ENCODE measurements at regions not wholly inside any gene's neighbourhood (a gene's known extent, or its start where the extent isn't known, plus 50 kb on each side); places are given as distances from the start of the nearest gene placed in this dataset.

DNA sequence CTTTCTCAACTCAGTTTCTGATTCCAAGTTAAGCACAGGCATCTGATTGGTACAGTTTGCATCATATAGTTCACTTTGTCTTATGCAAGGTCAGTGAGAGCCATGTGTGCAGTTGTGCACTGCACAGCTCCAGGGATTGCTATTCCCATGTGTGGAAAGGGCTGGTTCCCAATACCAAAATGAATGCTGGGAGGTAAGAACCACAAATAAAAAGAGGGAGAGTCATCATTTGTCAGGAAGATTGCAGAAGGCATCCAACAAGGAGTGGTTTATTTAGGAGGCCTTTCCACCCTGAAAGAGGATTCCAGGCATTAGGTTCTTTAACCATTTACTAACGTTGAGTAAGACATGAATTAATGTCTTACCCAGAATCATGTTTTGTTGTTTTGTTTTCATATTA, 141.2 kb upstream of the ST6GAL2 start:
- no peak for DNase-seq

DNA sequence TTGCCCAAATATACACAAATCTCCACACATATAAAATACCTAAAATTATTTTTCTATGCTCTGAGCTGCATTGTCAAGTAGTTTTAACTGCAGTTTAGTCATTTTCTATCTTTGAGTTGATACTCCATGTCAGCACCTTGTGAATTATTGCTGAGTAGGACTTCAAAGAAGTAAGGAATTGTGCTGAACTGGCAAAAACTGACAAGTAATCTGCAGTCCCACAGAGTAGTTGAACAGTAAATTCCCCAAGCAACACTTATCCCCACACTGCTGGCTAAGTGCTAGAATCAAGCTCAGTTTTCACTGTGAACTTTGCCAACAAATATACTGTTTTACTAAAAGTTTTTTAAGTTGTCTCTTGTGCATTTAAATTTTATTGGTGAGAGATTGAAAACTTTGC, 141.8 kb upstream of the ST6GAL2 start:
- no peak for DNase-seq

DNA sequence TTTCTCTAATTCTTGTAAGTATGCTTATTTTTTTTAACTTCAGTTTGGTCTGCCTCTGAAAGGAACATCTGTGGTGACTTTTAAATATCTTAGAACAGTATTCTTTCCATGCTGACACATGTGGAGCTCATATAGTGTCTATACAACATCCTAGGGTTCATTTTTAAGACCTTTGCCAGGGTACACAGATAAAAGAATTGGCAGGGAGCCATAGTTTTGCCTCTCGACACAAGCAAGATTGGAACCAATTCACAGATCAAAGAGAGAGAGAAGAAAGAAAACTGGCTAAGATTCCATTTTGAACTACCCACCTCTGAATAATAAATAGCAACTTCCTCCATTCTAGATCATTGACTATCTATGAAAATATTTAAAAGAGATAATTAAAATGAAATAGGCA, 142.7 kb upstream of the ST6GAL2 start:
- DNase-seq, result no peak

DNA sequence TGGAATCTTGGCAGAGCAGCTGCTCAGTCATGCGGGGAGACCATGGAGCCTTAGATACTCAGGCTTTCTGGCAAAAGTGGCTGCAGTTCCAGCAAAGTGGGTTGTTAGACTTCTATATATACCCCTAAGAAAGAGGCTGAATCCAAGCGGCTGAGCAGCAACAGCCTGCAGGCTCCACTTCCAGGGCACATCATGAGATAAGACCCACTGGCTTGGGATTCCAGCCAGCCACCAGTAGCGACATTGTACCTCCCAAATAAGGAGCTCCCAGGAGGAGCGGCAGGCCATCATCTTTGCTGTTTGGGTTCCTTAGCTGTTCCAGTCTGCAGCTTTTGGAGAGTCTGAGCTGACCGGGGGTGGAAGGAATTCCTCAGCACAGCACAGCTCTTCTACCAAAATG, 150.3 kb upstream of the ST6GAL2 start:
- DNase-seq, result no peak

DNA sequence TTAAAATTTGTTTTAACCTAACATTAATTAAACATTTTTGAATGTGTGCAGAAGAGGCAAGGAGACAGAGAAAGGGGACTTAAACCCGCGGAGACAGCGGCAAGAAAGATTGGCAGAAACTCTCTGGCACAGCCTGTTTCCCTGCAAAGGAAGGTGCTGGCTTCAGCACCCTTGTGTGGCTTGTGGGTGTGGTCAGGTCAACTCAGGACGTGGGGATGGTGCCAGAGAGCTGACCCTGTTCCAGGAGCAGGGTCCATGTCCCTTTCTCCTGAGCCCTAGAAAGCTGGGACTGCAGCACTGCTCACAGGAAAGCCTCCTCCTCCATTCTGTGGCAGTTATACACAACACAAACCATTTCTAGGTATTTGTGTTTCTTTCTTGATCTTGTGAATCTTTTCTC, 176.2 kb upstream of the ST6GAL2 start:
- DNase-seq, result no peak

DNA sequence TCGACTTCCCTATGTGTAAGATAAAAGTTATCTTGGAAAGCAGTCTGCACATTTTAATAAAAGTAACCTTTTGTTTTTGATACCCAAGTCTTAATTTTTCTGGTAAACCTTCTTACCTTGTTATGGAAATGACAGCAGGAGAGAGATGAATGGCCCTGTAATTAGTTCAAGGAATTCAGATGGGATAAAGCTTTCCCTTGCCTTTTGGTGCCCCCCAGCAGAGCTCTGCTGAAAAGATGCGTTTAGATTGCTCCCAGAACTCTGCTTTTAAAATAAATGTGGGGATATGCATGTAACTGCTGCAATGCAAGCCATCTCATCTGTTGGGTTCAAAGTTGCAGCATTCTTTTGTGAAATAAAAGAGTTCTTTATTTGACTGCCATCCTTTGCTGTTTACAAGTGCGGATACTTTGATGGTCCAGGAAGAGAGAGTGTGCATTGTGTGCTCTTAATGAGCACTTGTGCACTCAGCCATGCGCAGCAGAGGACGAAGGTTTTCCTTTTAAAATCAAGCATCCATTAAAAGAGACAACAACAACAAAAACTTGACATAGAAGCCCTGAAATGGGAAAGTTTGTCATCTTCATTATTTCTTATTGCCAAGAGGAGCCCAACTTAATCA, 176.7 kb upstream of the ST6GAL2 start:
- no peak for DNase-seq

DNA sequence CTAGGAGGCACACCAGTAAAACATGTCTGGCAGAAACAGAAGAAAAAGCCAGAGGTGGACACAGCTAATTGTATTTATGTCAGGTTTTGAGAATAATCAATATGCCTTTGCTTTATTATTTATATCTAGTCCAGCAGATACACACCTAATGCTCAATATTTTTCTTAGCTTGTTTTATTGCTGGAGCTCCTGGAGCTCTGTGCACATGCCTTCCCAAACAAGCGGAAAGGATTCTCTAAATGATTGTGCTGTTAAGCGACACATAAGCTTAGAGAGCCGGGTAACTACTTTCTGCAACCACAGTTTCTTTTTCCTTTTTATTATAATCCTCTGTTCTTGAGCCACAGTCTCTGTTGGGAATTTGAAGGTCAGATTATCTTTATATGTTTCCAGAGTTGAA, 177.3 kb upstream of the ST6GAL2 start:
- no peak for DNase-seq

DNA sequence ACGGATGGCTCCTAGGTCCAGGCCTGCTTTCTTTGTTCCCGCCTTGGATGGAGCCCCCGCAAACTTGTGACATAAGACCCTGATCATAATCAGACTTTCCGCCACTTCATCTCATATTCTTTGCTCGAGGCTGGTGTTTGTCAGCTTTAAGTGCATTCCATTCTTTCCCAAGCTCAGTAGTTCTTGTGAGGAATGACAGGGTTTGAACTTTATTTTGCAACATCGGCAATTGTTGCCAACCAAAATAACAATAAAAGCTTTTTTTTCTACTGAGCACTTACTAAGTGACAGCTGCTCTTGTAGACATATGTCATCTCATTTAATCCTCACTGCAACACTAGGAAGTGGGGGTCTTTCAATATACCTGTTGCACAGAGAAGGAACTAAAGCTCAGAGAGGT, 178.8 kb upstream of the ST6GAL2 start:
- DNase-seq, result no peak

DNA sequence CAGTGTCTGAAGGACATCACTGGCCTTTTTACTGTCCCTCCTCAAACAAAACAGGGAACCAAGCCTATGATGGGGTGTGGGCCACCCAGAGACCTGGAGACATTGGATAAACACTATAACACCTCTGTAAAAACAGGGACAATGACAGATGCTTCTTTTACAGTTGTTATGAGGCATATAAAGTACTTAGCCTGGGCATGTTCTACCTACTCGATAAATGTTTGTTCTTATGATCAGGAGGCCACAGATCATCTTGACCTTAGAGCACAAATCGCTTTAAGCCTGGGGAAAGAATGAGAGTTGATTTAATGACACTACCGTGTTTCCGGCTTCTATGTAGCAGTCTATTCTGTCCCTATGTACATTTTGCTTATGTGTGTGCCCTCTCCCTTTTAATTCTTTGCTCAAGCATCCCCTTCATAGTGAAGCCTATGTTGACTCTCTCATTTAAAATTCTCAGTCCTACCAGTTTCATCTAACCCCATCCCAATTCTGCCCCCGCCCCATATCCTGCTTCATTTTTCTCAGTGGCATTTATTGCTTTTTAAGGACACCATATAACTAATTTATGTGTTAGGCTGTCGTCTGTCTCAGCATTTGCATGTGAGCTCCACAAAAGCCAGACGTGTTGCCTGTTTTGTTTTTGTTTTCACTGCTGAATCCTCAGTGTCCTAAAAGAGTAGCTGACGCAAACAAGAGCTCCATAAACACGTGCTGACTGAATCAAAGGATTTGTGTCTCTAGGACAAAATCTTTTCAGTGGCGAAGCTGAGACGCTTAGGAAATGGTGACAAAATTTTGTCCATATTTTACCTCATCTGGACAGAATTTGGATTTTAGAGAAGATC, 182.3 kb upstream of the ST6GAL2 start:
- no peak for DNase-seq

DNA sequence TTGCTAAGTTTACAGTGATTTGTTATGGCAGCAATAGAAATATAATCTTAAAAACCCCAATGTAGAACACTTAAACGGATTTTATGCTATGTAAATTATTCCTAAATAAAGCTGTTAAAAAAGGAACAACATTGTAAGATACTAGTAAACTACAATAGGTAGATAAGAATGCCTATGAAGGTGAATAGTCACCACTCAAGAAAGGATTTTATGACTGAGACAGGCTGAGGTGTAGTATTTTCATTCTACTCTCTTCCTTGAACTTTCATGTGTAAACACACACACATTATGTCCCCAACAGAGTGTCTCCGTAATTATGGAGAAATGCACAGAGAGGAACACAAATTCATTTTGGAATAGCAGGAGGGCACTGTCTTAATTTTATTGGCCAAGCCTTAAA, 183.9 kb upstream of the ST6GAL2 start:
- DNase-seq, result no peak

DNA sequence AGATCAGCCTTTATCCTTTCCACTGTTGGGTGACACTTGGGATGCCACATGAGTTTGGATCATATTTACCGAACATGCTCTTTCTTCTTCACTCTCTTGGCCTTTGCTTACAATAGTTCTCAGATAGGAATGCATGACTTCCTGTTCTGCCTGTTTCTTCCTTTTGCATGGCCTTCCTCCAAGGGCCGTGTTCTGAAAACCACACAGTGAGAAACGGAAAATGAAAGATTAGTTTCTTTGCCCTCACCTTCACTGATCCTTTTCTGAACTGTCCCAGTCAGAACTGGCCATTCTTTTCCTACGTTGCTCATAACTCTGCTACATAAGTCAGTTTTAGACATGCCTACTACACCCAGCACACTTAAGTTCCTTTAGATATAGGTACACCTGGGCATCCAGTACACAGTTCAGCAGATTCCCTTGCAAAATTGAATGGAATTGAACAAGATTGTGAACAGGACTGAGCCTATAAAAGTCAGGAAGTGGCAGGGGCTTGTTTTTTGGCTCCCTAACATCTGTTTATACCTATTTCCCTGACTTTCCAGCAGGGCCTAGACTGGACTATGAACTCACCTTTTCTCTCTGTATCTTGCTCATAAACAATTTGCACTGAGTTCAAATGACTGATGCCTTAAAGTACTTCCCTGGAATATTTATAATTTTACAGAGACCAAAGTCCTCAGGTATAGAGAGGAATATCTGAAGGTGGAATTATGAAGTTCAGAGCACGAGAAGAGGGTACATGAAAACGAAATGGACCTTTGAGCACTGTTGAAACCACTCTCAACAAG, 186.4 kb upstream of the ST6GAL2 start:
- no peak for DNase-seq

DNA sequence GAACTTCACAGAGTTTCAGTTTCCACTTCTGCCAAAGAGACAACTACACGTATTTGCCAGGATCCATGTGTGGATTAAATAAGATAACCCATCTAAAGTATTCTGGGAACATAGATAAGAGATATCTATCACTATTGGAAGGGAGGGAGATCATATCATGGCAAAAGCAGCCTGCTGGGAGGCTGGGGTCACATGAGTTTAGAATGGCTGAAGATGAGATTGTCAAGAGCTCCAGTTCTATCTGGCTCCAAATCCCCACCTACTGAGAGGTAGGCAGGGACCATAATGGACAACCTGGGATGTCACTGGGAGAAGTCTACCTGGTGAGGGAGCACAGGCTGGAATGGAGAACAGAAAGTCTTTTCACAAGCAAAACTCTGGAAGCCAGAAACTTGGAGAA, 192.6 kb upstream of the ST6GAL2 start:
- no peak for DNase-seq

DNA sequence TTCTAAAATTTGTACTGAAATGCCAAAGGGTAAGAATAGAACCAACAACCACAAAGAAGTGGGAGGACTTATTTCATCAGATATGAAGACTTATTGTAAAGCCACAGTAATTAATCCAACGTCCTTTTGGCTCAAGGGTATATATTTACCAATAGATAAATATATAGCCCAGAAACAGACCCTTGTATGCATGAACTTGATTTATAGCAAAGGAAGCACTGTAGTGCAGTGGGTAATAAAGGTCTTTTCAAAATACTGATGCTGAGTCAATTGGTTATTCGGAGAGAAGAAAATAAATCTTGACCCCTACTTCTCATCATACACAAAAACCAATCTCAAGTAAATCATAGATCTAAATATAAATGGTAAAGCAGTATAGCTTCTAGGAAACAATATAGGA, 200.5 kb upstream of the ST6GAL2 start:
- no peak for DNase-seq

DNA sequence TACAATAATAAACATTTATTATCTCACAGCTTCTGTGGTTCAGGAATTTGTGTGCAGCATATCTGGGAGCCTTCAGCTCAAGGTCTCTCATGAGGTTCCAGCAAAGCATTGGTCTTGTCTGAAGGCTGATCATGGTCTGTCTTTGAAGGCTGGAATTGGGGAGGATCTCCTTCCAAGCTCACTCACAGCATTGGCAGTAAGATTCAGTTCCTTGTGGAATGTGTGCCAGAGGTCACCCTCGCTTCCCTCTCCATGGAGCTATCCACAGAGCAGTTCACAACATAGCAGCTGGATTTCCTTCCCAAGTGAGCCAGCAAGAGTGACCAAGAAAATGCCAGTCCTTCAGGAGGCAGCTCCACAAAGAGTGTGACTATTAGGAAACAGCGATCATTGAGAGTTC, 202.2 kb upstream of the ST6GAL2 start:
- no peak for DNase-seq

DNA sequence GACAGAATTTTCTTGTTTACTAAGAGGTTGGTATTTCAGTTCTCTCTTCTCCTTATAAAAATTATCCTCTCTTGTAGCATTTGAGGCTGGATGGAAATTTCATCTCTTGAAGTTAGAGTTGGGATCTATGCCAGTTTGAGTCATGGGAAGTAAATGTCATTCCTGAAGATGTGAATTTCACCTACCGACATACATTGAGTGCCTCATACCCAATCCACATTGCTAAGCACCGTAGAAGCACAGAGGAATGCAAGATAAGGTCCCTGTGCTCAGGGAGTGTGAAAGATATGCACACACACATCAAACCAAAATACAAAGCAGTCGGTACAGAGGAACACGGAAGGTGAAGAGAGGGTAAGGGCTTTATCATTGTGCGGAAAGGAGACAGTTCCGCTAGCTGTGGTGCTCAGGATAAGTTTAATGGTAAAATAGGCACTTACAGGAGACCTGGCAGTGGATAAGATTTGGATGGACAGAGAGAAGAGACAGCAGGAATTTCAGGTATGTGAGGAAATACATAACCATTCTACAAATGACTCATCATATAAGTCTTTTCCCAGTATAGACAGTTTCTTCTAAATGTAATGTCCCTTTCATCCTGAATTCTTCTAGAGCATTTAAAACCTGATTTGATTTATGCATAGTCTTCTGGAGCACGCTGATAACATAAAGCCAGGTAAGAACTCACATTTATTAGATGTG, 205.3 kb upstream of the ST6GAL2 start:
- DNase-seq, result no peak

DNA sequence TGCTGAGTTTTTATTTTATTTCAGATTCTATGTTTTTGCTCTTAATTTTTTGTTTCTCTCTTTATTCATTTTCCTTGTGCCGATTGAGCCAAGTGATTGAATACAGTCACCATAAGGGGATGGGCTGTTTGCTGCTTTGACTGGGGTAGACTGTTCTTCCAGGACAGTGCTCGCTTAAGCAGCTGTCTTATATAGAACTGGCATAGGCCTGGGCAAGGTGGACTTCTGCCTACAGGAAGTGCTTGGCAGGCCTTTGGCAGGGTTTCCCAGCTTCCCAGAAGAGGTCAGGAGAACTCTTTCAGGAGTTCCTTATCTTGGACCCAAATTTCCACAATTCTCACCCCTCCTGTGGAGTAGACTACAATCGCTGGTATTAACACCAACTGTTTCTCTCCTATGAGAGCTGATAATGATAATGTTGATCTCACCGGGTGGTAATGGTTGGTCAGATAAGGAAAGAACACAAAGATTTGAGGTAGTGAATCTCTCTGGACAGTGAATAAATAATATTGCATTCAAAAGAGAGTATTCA, 207.5 kb upstream of the ST6GAL2 start:
- no peak for DNase-seq

DNA sequence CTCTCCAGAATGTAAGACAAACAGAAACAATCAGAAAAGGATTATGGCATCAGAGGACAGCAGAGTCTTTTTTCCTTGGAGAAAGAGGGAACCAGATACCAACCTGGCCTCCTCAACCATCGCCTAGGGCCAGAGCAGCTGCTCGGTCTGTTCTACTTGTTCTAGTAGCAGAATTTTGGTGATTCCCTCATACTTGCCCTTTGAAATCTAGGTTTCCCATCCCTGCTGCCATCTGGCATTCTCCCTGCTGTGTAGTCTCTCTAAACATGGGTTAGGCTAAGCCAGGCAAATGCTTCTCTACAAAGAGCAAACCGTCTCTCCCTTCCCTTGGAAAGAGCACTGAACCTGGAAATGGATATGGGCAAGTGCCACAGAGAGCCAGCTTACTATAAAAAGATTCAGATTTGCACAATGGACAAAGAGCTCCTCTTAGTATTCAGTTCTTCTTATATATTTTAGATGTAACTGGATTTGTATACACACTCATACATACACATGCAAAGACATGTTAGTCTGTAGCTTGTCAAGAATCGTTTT, 208.6 kb upstream of the ST6GAL2 start:
- no peak for DNase-seq

DNA sequence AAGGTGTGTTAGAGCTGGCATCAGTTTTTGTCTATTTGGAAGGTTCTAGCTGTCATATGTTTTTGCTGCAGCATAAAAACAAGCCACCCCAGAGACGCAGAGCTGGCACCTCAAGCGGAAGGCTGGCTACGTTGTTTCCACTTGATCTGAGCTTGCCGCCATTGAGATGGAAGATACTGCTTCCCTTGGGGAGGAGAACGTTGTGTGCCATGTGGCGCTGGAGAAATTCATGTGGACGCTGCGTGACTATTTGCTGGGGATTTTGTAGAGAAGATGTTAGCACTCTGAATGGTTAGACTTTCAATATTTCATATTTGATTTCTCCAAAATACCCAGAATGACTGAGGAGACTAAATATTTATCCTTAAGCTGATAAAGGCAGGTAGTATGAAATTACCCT, 216.2 kb upstream of the ST6GAL2 start:
- DNase-seq, result no peak

DNA sequence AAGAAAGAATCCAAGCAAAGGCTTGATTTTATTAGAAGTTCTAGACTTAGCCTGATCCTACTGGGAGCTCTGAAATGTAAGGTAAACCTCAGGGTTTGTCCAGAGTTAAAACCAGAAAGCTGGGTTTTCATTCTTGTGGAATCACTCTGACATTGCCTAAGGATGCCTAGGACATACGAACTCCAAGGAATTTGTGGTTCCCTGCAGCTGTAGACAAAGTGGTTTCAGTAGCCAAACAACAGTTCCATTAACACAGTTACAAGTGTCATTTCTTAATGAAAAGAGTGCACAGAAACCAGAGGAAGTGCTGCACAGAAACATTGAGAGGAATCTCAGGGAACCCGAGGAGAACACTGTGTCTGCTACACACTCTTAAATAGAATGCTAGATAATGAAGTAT, 221.4 kb upstream of the ST6GAL2 start:
- DNase-seq, result no peak

DNA sequence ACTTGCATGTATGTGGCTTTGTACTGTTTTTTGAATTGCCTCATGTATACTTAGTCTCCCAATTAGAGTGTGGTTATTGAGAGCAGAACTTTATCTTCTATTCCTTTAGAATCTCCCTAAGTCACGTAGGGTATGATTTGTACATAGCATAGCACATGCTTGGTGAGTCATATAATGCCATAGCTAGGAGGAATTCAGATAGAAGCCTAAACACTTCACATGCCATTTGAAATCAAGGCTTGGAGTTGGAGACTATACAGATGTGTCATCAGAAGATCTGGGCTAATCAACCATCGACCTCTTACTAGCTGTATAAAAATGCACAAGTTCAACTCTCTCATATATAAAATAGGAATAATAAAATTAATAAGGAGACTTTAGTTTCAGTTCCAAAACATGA, 222.6 kb upstream of the ST6GAL2 start:
- DNase-seq, result no peak

DNA sequence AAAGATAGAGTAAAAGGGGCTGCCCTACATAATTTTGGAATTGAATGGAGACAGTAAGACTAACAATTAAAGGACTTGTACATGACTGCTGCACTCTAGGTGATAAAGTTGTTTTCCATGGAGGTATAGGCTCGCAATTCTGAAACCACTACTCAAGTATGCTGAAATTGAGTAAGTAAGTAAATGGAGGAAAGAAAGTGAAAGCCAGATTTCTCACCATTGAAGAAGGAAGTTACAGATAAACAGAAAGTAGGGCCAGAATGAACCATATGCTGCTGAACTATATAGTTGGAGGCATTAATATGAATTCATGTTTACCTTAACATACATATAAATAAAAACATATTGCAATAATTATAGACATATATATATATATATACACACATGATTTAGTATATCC, 225.7 kb upstream of the ST6GAL2 start:
- DNase-seq, result no peak

DNA sequence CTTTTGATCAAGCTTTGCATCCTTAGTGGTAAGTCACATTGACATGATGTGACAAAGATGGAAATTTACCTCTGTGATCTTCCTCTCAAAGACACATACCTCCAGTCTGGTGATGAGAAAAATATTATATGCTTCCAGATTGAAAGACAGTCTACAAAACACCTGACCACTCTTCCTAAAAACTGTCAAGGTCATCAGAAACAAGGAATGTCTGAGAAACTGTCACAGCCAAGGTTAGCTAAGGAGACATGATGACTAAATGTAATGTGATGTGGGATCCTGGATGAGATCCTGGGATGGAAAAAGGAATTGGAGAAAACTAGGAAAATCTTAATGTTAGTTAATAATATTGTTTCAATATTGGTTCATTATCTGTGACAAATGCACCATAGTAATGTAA, 226.6 kb upstream of the ST6GAL2 start:
- no peak for DNase-seq

DNA sequence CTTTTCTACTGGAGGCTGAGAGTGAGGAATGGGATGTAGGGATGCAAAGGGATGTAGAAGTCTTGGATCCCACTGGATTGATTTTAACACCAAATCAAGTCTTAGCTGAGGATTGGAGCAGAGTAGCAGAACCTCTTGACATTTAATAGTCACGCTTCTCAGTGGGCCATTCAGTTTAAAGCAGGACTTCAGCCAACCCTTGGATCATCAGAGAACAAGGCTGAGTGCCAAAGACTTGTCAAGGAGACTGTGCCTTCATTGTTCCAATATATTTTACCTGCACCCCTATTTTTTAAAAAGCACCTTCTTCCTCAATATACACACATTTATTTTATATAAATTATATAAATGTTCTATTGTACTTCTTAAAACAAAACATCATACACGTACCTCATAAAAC, 242.4 kb upstream of the ST6GAL2 start:
- no peak for DNase-seq
